Upper lobe of left lung (tissue), 6 donors: ENCODE measurements at regions not wholly inside any gene's neighbourhood (a gene's known extent, or its start where the extent isn't known, plus 50 kb on each side); places are given as distances from the start of the nearest gene placed in this dataset.

ENCODE experiments used
- ATAC-seq, 2 donors: fragments of 200-7000 bp; cut with Tn5 transposase; one replicate each; pipeline ENCODE4 v1.9.1; 2022; ENCODE audit warnings: mild to moderate bottlenecking in 2 of 2, moderate library complexity in 2 of 2; ENCODE audit not compliant: low FRiP score in 2 of 2
- DNase-seq, 2 donors: peaks; one replicate each; pipeline ENCODE4 v3.0.0-alpha.2; 2019 to 2020
- H3K27ac ChIP-seq, 4 donors: fragments of 200-600 bp; sonication (generic); one replicate each; pipeline ENCODE4 v1.5.1; 2016 to 2019
- H3K27me3 ChIP-seq, 4 donors: fragments of 200-600 bp; sonication (generic); one replicate each; pipeline ENCODE4 v1.5.1; 2017 to 2019
- H3K36me3 ChIP-seq, 4 donors: fragments of 200-600 bp; sonication (generic); one replicate each; pipeline ENCODE4 v1.5.1; 2016 to 2019
- H3K4me1 ChIP-seq, 4 donors: fragments of 200-600 bp; sonication (generic); one replicate each; pipeline ENCODE4 v1.5.1; 2018 to 2019
- H3K4me3 ChIP-seq, 4 donors: fragments of 200-600 bp; sonication (generic); one replicate each; pipeline ENCODE4 v1.5.1; 2017 to 2019; ENCODE audit warnings: mild to moderate bottlenecking in 2 of 4, moderate library complexity in 1 of 4
- H3K9me3 ChIP-seq, 4 donors: fragments of 200-600 bp; sonication (generic); one replicate each; pipeline ENCODE4 v1.5.1; 2018 to 2019
- CTCF ChIP-seq, 6 experiments: fragments of 450-650 bp in 4 of 6; fragments of 200-600 bp in 2 of 6; sonication (generic) in 2 of 6; IDR thresholded peaks; one replicate each; pipeline ENCODE4 v1.5.1; 2016 to 2019; ENCODE audit warnings: antibody characterized with exemption in 6 of 6
- EP300 ChIP-seq, 4 donors: sonication (generic); formaldehyde crosslinking; IDR thresholded peaks; one replicate each; pipeline ENCODE4 v1.5.1; 2017; ENCODE audit warnings: antibody characterized with exemption in 4 of 4, control low read depth in 2 of 4
- POLR2A ChIP-seq, 4 donors: fragments of 450-650 bp; IDR thresholded peaks; one replicate each; pipeline ENCODE4 v1.5.1; 2016 to 2017; ENCODE audit warnings: antibody characterized with exemption in 4 of 4, mild to moderate bottlenecking in 2 of 4
- POLR2AphosphoS5 ChIP-seq, 2 donors: sonication (generic); formaldehyde crosslinking; IDR thresholded peaks; one replicate each; pipeline ENCODE4 v1.5.1; 2017; ENCODE audit warnings: antibody characterized with exemption in 2 of 2
- WGBS, 2 donors: methylation state at CpG; one replicate each; pipeline ENCODE4 v1.1.5; 2017 to 2018; 5-methylcytosine and 5-hydroxymethylcytosine counted together
- donor health status: DM: no; HTN: no; CAD: no; lungs with moderate emphysema.
- donor health status: DM: no; HTN: yes; CAD: no; lungs with severe emphysema.

- no peaks in the 10 kb centered on the region for H3K4me1 ChIP-seq
- no peak for TF ChIP-seq EP300 (IDR thresholded peaks at IDR 0.05)
- no peak for TF ChIP-seq POLR2AphosphoS5 (IDR thresholded peaks at IDR 0.05)
- TF ChIP-seq POLR2A (IDR thresholded peaks at IDR 0.05), result no peak
- TF ChIP-seq CTCF (IDR thresholded peaks at IDR 0.05), result no peak
- no peak for DNase-seq
Measured at GRCh38 chr20:53795170-53795569, 201.5 kb upstream of the ZNF217 start.

DNA sequence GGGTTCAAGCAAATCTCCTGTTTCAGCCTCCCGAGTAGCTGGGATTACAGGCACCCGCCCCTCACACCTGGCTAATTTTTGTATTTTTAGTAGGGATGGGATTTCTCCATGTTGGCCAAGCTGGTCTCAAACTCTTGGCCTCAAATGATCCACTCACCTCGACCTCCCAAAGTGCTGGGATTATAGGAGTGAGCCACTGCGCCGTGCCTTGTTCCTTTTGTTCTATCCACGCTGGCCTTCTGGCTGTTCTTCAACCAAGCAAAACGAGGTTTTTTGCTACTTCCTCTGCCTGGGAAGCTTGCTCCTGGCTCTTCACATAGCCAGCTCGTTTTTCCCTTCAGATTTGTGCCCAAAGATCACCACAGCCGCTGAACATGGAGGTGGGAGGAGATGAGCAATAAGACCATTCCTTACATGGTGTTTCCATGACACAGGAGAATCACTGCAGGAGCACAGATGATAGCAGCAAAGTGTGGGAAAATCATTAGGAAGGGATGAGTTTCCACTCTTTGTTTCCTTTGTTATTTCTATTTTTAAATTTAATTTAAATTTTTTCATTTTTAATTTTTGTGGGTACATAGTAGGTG is 201.0 kb upstream of the ZNF217 start:
- Histone ChIP-seq H3K4me3 (no peak overlapping the region), H3K4me1 (no peaks in the 10 kb centered on the region), H3K9me3 (no peaks in the 10 kb centered on the region), H3K27me3 (no peaks in the 10 kb centered on the region), H3K36me3 (no peaks in the 10 kb centered on the region), H3K27ac (no peak overlapping the region)
- DNase-seq, result no peak
- WGBS, 2 donors, result 83 to 88% methylated on average over 9 of the region's 9 CpGs
- ATAC-seq, result no peak
- TF ChIP-seq EP300 (IDR thresholded peaks at IDR 0.05) (no peak), POLR2AphosphoS5 (IDR thresholded peaks at IDR 0.05) (no peak), POLR2A (IDR thresholded peaks at IDR 0.05) (no peak), CTCF (IDR thresholded peaks at IDR 0.05) (no peak)

More at GRCh38 chr20:53795170-53795569, 201.5 kb upstream of the ZNF217 start:
- H3K36me3 ChIP-seq, result no peaks in the 10 kb centered on the region
- no peaks in the 10 kb centered on the region for H3K9me3 ChIP-seq
- H3K27ac ChIP-seq, result no peak overlapping the region
- H3K27me3 ChIP-seq, result no peaks in the 10 kb centered on the region
- H3K4me3 ChIP-seq, result no peak overlapping the region
- WGBS, 2 donors, result 96 to 99% methylated on average over 3 of the region's 3 CpGs
- no peak for ATAC-seq

DNA sequence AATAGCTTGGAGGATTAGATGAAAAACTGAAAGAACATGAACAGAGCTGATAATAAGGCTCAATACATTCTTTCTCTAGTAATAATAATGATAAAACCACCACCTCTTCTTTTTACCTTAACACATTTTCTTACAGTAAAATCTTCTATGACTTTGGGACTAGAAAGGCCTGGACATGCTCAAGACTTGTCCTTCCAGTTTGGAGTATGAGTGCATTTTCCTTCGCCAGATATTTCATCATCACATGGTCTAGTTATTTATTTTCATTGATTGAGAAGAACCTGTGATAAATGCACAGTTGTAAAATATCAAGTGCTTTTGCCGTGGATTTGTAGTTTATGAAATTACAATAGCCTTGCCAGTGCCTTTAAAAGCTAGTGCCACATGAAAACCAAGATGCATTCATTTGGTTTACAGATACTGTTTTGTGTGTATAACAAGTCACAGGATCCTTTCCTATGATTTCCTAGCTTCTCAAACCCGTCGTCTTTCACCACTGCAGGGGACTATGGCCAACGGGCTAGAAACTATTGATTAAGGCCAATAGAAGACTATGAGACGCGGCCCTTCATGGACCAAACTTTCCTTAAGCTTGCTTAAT is 200.2 kb upstream of the ZNF217 start:
- Histone ChIP-seq H3K9me3 (no peaks in the 10 kb centered on the region), H3K4me1 (no peaks in the 10 kb centered on the region), H3K27ac (no peak overlapping the region), H3K36me3 (no peaks in the 10 kb centered on the region), H3K27me3 (no peaks in the 10 kb centered on the region), H3K4me3 (no peak overlapping the region)
- 85 to 88% methylated on average over 7 of the region's 7 CpGs for WGBS, 2 donors
- TF ChIP-seq POLR2AphosphoS5 (IDR thresholded peaks at IDR 0.05) (no peak), EP300 (IDR thresholded peaks at IDR 0.05) (no peak)
- ATAC-seq, result no peak
- no peak for DNase-seq

- Histone ChIP-seq H3K27me3 (no peaks in the 10 kb centered on the region), H3K27ac (no peak overlapping the region), H3K9me3 (no peaks in the 10 kb centered on the region), H3K4me3 (no peak overlapping the region), H3K36me3 (no peaks in the 10 kb centered on the region), H3K4me1 (no peaks in the 10 kb centered on the region)
- TF ChIP-seq POLR2A (IDR thresholded peaks at IDR 0.05) (no peak), CTCF (IDR thresholded peaks at IDR 0.05) (no peak), POLR2AphosphoS5 (IDR thresholded peaks at IDR 0.05) (no peak), EP300 (IDR thresholded peaks at IDR 0.05) (no peak)
- 84 to 87% methylated on average over 5 of the region's 5 CpGs for WGBS, 2 donors
- no peak for ATAC-seq
- no peak for DNase-seq
Measured at GRCh38 chr20:53792946-53793536, 199.4 kb upstream of the ZNF217 start.

- Histone ChIP-seq H3K27ac (no peak overlapping the region), H3K36me3 (no peaks in the 10 kb centered on the region), H3K9me3 (no peaks in the 10 kb centered on the region), H3K4me3 (no peak overlapping the region), H3K4me1 (peaks cover 6 to 18% (median 10%) of the 10 kb centered on the region in 4 donors), H3K27me3 (no peaks in the 10 kb centered on the region)
- no peak for TF ChIP-seq EP300 (IDR thresholded peaks at IDR 0.05)
- TF ChIP-seq CTCF (IDR thresholded peaks at IDR 0.05), result no peak
- TF ChIP-seq POLR2A (IDR thresholded peaks at IDR 0.05), result no peak
- no peak for TF ChIP-seq POLR2AphosphoS5 (IDR thresholded peaks at IDR 0.05)
- DNase-seq (no peak), ATAC-seq (no peak)
- 92% methylated on average over 10 of the region's 10 CpGs for WGBS, 2 donors
Measured at GRCh38 chr20:53789989-53790675, 196.5 kb upstream of the ZNF217 start.
